ENCODE measurements at regions not wholly inside any gene's neighbourhood (a gene's known extent, or its start where the extent isn't known, plus 50 kb on each side); places are given as distances from the start of the nearest gene placed in this dataset.

DNA sequence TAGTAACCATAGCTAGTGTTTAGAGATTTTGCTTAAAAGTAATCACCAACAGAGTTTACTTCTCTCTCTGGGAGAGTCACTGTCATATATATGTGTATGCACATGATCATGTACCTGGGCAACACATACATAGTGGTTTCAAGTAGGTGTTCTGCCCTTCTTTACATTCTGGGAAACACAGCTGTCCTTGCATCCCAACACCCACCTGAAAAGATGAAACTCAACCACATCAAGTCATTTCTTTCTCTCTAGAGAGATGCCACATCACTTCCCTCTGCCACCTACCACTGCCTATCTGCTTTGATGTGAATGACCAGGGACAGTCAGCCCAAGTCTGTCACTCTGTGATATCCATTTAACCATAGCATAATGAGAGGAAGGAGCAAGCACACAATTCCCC is 155.8 kb upstream of the GADL1 start:
- Histone ChIP-seq H3K27ac (ENCODE audit: insufficient read depth, low read depth, low read length) (no peak overlapping the region), H3K36me3 (ENCODE audit: control insufficient read depth in 2 of 2, extremely low read depth in 1 of 2, insufficient read depth in 2 of 2, low read length in 2 of 2) (no peaks in the 10 kb centered on the region), H4K20me1 (replicated peaks; ENCODE audit: control insufficient read depth, extremely low read depth, insufficient read depth, low read length) (no peaks in the 10 kb centered on the region), H3K27me3 (ENCODE audit: control insufficient read depth in 2 of 2, insufficient read depth in 2 of 2, low read length in 2 of 2) (peaks cover 3 to 13% of the 10 kb centered on the region in 2 experiments), H3K9me3 (replicated peaks; ENCODE audit: control insufficient read depth, insufficient read depth, low read length) (no peaks in the 10 kb centered on the region), H3K9me1 (replicated peaks; ENCODE audit: control insufficient read depth, extremely low read depth, insufficient read depth, low read length) (no peaks in the 10 kb centered on the region), H2AFZ (ENCODE audit: low read depth, low read length) (no peak overlapping the region), H3K9ac (replicated peaks; ENCODE audit: extremely low read depth, insufficient read depth, low read length) (no peak overlapping the region), H3K4me1 (ENCODE audit: control insufficient read depth, extremely low read depth, insufficient read depth, low read length) (no peaks in the 10 kb centered on the region), H3K4me3 (replicated peaks in 1 of 3; ENCODE audit: insufficient read depth in 1 of 3, low read depth in 1 of 3, low read length in 3 of 3) (no peak overlapping the region), H3K79me2 (ENCODE audit: control insufficient read depth, insufficient read depth, low read length) (no peaks in the 10 kb centered on the region), H3K4me2 (ENCODE audit: insufficient read depth, low read length) (no peak overlapping the region)
- intact Hi-C loops (cut with micrococcal nuclease) (no loop called here), dilution Hi-C loops (cut with MboI; ENCODE audit: extremely low pct_ligation_motif_present, low sequenced_read_pairs) (no loop called here)
- DNase-seq (ENCODE audit: low read depth, low spot score) = no peak
- POLR2A ChIA-PET = no interaction called here
- no peak for FAIRE-seq
- TF ChIP-seq, protein P1, sequence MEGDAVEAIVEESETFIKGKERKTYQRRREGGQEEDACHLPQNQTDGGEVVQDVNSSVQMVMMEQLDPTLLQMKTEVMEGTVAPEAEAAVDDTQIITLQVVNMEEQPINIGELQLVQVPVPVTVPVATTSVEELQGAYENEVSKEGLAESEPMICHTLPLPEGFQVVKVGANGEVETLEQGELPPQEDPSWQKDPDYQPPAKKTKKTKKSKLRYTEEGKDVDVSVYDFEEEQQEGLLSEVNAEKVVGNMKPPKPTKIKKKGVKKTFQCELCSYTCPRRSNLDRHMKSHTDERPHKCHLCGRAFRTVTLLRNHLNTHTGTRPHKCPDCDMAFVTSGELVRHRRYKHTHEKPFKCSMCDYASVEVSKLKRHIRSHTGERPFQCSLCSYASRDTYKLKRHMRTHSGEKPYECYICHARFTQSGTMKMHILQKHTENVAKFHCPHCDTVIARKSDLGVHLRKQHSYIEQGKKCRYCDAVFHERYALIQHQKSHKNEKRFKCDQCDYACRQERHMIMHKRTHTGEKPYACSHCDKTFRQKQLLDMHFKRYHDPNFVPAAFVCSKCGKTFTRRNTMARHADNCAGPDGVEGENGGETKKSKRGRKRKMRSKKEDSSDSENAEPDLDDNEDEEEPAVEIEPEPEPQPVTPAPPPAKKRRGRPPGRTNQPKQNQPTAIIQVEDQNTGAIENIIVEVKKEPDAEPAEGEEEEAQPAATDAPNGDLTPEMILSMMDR (IDR thresholded peaks at IDR 0.05; ENCODE audit: extremely low read depth in 1 of 2, insufficient read depth in 1 of 2, low read depth in 1 of 2, low read length in 2 of 2) = no peak
- CTCF ChIA-PET = no interaction called here
- BruUV-seq (replicated peaks) = no TSS peak

- H3K36me3 ChIP-seq (ENCODE audit: control insufficient read depth in 2 of 2, extremely low read depth in 1 of 2, insufficient read depth in 2 of 2, low read length in 2 of 2) = no peaks in the 10 kb centered on the region
- intact Hi-C loops (cut with micrococcal nuclease) = no loop called here
- FAIRE-seq (no peak), DNase-seq (ENCODE audit: low read depth, low spot score) (no peak)
- no peak overlapping the region for H3K27ac ChIP-seq (ENCODE audit: insufficient read depth, low read depth, low read length)
- no peaks in the 10 kb centered on the region for H3K9me3 ChIP-seq (replicated peaks; ENCODE audit: control insufficient read depth, insufficient read depth, low read length)
- no peak overlapping the region for H2AFZ ChIP-seq (ENCODE audit: low read depth, low read length)
- dilution Hi-C loops (cut with MboI; ENCODE audit: extremely low pct_ligation_motif_present, low sequenced_read_pairs) = no loop called here
- no TSS peak for BruUV-seq (replicated peaks)
- no peaks in the 10 kb centered on the region for H3K79me2 ChIP-seq (ENCODE audit: control insufficient read depth, insufficient read depth, low read length)
- CTCF ChIA-PET = no interaction called here
- POLR2A ChIA-PET = no interaction called here
- no peak for TF ChIP-seq FOS (IDR thresholded peaks at IDR 0.05; ENCODE audit: borderline replicate concordance, insufficient read depth, low read length)
- no peak for TF ChIP-seq POLR2AphosphoS5 (IDR thresholded peaks at IDR 0.05; ENCODE audit: insufficient read depth, low read depth, low read length)
- TF ChIP-seq, protein P2, sequence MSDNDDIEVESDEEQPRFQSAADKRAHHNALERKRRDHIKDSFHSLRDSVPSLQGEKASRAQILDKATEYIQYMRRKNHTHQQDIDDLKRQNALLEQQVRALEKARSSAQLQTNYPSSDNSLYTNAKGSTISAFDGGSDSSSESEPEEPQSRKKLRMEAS (IDR thresholded peaks at IDR 0.05; ENCODE audit: insufficient read depth, insufficient read length) = no peak
- TF ChIP-seq, protein P1 (IDR thresholded peaks at IDR 0.05; ENCODE audit: extremely low read depth in 1 of 2, insufficient read depth in 1 of 2, low read depth in 1 of 2, low read length in 2 of 2) = no peak
- TF ChIP-seq GATA2 (IDR thresholded peaks at IDR 0.05; ENCODE audit: insufficient read depth, insufficient read length, low read depth, low read length) = no peak
- no peak for TF ChIP-seq POLR2A (IDR thresholded peaks at IDR 0.05; ENCODE audit: low read depth, low read length)
- no peak for TF ChIP-seq MYC (IDR thresholded peaks at IDR 0.05; ENCODE audit: low read depth, low read length)
- no peak for TF ChIP-seq EZH2 (IDR thresholded peaks at IDR 0.05; ENCODE audit: borderline replicate concordance, low read depth, low read length, severe bottlenecking)
- TF ChIP-seq JUN (IDR thresholded peaks at IDR 0.05; ENCODE audit: borderline replicate concordance, insufficient read depth, insufficient read length, low read depth) = no peak
- H3K9ac ChIP-seq (replicated peaks; ENCODE audit: extremely low read depth, insufficient read depth, low read length) = no peak overlapping the region
- no peak overlapping the region for H3K4me2 ChIP-seq (ENCODE audit: insufficient read depth, low read length)
- no peaks in the 10 kb centered on the region for H4K20me1 ChIP-seq (replicated peaks; ENCODE audit: control insufficient read depth, extremely low read depth, insufficient read depth, low read length)
- no peaks in the 10 kb centered on the region for H3K9me1 ChIP-seq (replicated peaks; ENCODE audit: control insufficient read depth, extremely low read depth, insufficient read depth, low read length)
- H3K4me1 ChIP-seq (ENCODE audit: control insufficient read depth, extremely low read depth, insufficient read depth, low read length) = no peaks in the 10 kb centered on the region
- no peak overlapping the region for H3K4me3 ChIP-seq (replicated peaks in 1 of 3; ENCODE audit: insufficient read depth in 1 of 3, low read depth in 1 of 3, low read length in 3 of 3)
- peaks cover 3 to 13% of the 10 kb centered on the region in 2 experiments for H3K27me3 ChIP-seq (ENCODE audit: control insufficient read depth in 2 of 2, insufficient read depth in 2 of 2, low read length in 2 of 2)
Observed at GRCh38 chr3:31051226-31051625, 156.8 kb upstream of the GADL1 start.

Measured in endothelial cell of umbilical vein (primary cell).